HG03135 (cell line): ENCODE measurements at regions not wholly inside any gene's neighbourhood (a gene's known extent, or its start where the extent isn't known, plus 50 kb on each side); places are given as distances from the start of the nearest gene placed in this dataset.
"Not testable (repeated sequence)": the region's sequence is repeated elsewhere in the genome, so short reads cannot be mapped to it uniquely, and the experiment has no call there.

ENCODE experiments used
- ATAC-seq: cut with Tn5 transposase; IDR thresholded peaks from one replicate; pipeline ENCODE4 v1.9.1; 2021; ENCODE audit warnings: mild to moderate bottlenecking, moderate library complexity; ENCODE audit not compliant: unreplicated experiment

DNA sequence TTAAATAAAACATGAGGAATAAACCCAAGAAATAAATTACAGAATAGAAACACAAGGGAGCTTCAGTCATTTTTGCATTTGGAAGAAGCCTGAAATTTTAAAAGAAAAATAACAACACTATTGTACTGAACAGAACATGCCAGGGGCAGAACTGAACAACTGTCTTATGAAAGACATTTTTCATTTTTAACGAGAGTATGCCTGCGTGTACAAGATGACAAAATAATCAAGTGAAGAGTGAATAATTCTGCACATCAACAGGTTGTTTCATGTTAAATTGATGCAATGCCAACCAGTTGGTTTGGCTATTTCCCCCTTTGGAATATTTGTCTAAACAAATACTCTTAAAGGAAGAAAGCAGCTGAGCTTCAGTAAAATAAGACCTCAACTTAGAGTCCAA, 103.3 kb upstream of the BTG1 start:
- no peak for ATAC-seq

- ATAC-seq = no peak
Observed at GRCh38 chr12:92244036-92244435, 98.4 kb upstream of the BTG1 start.

DNA sequence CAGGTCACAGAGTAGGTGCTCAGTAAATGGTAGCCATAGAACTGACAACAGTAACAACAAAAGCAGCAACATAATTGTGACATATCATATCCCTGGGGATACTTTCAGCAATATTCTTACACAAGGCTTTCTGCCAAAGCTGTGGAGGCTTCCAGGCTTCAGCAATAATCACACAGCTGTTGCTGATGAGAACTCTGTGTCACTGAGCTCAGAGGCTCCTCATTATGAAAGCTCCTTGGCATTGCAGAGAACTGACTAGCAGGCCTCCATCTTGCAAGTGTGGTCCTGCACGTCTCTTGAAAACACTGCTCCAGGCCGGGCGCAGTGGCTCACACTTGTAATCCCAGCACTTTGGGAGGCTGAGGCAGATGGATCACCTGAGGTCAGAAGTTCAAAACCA, 97.3 kb upstream of the BTG1 start:
- no peak for ATAC-seq

DNA sequence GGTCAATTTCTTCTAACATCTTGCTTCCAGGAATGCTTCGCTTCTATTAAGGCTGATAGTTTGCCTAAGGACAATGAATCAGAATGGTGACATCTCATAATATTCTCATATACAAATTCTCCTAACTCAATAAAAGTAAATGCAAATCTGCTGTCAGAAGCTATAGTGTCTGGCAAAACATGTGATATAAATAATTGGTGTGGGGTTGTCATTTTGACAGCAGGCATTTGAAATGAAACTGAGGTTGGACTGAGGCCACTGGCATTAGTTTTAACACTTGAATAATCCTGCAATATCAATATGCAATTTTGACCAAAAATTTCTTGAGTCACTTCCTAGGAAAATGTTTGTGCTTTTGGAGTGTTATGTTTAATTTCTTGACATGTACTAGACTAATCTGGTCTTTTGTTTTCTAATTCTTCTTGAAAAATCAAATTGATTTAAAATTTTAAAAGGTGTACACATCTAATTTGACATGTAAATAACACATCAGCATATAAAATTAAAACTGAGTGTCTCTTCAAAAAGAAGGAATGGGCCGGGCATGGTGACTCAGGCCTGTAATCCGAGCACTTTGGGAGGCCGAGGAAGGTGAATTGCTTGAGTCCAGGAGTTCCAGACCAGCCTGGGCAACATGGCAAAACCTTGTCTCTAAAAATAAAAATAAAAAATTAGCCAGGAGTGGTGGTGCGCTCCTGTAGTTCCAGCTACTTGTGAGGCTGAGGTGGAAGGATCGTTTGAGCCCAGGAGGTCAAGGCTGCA, 92.3 kb upstream of the BTG1 start:
- ATAC-seq = no peak

- no peak for ATAC-seq
Observed at GRCh38 chr12:92237262-92237661, 91.6 kb upstream of the BTG1 start.

GRCh38 chr12:92235703-92236472, 90.2 kb upstream of the BTG1 start:
- no peak for ATAC-seq

GRCh38 chr12:92234533-92234932, 88.9 kb upstream of the BTG1 start:
- no peak for ATAC-seq

GRCh38 chr12:92233346-92234015, 87.8 kb upstream of the BTG1 start:
- no peak for ATAC-seq

GRCh38 chr12:92232371-92232932, 86.8 kb upstream of the BTG1 start:
- ATAC-seq = not testable (repeated sequence)

DNA sequence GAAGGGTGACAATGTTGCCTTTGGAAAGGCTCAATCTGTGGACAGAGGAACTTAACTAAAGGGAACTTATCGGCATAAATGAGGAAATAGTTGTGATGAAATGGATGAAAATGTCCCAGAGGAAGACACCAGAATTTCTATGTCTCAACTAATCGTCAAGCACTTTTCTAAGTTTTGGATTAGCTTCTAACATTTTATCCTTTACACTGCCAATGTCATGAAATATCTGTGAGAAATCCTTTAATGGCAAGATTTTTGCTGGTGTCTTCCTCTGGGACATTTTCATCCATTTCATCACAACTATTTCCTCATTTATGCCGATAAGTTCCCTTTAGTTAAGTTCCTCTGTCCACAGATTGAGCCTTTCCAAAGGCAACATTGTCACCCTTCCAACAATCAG, 86.3 kb upstream of the BTG1 start:
- not testable (repeated sequence) for ATAC-seq

GRCh38 chr12:92231532-92231931, 85.9 kb upstream of the BTG1 start:
- ATAC-seq = not testable (repeated sequence)

- no peak for ATAC-seq
Observed at GRCh38 chr12:92229381-92229780, 83.7 kb upstream of the BTG1 start.

- ATAC-seq = no peak
Observed at GRCh38 chr12:92226961-92227360, 81.3 kb upstream of the BTG1 start.

DNA sequence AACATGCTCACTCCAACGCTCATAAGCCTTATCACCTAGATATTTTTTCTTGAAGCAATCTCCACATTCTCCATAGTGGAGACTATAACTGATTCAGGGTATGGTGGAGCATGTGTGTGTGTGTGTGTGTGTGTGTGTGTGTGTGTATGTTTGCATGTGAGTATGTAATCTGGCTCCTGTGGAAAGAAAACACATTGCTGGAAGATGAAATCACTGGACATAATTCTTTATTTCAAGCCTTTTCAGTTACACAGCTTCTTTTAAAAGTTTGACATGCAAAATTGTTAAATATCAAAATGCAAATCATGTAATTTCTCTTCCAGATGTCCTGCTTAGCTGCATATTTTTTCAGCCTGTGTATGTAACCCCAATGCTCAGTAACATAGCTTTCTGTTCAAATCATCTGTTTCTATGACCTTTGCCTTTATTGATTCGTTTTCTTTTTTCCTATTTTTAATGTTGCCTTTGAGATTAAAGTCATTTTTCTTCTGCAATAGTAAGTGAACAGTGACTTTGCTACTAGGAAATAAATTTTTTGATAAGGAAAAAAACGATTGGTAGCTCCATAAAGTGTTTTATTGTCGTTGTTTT, 80.5 kb upstream of the BTG1 start:
- no peak for ATAC-seq

DNA sequence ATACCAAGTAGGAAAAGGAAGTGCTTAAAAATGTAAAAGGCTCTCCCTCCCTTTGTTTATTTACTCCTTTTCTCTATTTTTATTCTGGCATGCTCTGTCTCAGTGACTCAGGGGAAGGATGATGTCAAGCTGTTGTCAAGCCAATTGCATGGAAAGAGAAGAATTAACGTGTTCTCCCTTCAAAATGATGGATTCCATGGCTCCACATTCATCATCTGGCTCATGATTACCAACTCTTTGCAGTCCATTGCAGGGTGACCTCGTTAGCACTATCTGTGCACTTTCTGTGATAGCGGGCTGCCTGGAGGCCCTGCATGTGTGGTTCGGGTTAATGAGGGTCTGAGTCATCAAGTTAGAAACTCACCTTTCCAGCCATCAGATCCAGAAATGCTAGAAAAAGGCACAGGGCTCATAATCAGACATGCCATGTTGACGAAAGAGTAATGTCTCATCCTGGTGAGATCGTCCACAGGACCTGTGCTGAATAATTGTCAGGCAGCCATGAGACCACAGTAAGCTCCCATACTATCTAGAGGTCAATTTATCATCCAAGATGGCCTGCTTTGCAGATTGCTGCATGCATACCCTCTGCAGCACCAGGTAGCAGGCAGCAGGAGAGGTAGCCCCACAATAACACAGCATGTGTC, 79.2 kb upstream of the BTG1 start:
- ATAC-seq = no peak

- no peak for ATAC-seq
Observed at GRCh38 chr12:92223481-92223880, 77.8 kb upstream of the BTG1 start.

DNA sequence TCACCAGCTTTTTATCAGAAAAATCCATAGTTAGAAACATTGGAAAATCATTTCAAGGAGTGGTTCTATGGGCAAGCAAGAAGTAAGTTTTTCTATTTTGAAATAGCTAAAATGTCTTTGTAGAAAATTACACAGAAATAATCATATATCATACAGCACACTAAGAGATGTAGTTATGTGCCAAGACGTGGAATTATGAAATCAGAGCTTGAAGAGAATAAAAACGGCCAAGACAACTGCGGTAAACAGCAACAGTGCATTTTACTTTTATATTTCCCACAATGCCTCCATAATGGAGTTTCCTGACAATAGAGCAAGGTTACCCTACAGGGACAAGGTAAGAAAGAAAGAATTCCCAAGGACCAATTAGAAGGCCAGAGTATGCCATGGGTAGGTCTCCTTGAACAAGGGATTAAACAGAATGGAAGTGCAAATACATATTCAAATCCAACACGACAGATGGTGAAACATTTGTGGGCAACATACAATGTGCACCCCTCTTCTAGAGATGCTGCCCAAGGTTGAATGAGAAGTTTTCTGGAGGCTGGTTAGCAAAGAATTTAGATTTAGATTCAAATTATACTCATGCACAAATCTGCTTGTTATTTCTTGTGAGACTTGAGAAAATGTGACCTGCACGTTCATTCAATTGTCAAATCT, 76.1 kb upstream of the BTG1 start:
- ATAC-seq = no peak

DNA sequence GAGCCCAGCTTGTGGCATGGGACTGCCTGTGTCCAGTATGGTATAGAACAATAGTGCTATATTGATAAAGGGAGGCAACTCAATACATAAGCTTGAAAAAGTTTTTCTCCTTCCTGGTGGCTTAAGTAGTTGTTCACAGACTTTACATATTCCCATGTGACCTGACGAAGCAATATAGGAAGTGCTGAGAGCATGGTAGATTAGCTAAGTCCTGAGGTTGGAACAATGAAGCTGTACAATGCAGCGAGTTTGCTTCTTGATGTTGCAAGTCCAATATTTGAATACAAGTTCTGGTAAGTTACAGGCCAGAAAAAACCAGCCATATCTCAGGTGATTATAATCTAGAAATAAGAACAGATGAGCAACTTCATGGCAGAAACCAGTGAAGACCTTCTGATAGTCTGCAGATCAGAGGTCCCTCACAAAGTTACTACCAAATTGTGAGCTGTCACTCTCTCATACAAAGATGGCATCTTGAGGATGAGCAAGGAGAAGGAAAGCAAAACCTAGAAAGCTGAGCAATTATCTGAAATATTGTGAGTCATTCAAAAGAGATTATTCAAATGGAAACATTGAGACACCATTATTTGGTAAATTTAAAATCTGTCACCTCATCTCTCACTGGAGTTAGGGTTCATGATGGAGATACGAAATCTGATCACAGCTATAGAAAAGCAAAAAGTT, 72.9 kb upstream of the BTG1 start:
- no peak for ATAC-seq

GRCh38 chr12:92216092-92216491, 70.4 kb upstream of the BTG1 start:
- no peak for ATAC-seq

DNA sequence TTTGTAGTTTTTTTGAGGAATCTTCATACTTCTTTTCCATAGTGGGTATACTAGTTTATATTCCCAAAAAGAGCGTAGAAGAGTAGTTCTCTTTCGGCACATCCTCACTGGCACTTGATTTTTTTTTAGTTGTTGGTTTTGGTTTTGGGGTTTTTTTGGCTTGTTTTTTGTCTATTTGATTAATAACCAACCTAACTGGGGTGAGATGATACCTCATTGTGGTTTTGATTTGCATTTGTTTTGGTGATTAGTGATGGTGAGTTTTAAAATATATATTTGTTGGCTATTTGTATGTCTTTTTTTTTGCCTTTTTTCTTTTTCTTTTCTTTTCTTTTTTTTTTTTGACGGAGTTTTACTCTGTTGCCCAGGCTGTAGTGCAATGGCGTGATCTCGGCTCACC, 69.7 kb upstream of the BTG1 start:
- ATAC-seq = no peak
